Osteoblast (primary cell): ENCODE measurements at regions not wholly inside any gene's neighbourhood (a gene's known extent, or its start where the extent isn't known, plus 50 kb on each side); places are given as distances from the start of the nearest gene placed in this dataset.

Experiments used
- DNase-seq: peaks from one replicate; pipeline ENCODE4 v3.0.0; 2011; ENCODE audit warnings: low spot score, mixed read lengths; ENCODE audit not compliant: insufficient read length; ENCODE audit errors: missing footprints
- H2AFZ ChIP-seq: 2 replicates; pipeline ENCODE4 v1.6.0; 2011; ENCODE audit warnings: mild to moderate bottlenecking, low read length
- H3K27ac ChIP-seq: 2 replicates; pipeline ENCODE4 v1.5.1; 2011; ENCODE audit warnings: mild to moderate bottlenecking, low read depth, low read length, moderate library complexity
- H3K27me3 ChIP-seq: 2 replicates; pipeline ENCODE4 v1.6.0; 2012; ENCODE audit warnings: mild to moderate bottlenecking, control low read depth, inconsistent platforms, low read length, moderate library complexity; ENCODE audit not compliant: insufficient read depth
- H3K36me3 ChIP-seq: 2 replicates; pipeline ENCODE4 v1.5.1; 2011; ENCODE audit warnings: mild to moderate bottlenecking, low read length, control low read depth, moderate library complexity; ENCODE audit not compliant: insufficient read depth
- H3K4me1 ChIP-seq: 2 replicates; pipeline ENCODE4 v1.5.1; 2011; ENCODE audit warnings: mild to moderate bottlenecking, low read length, control low read depth, moderate library complexity; ENCODE audit not compliant: insufficient read depth
- H3K4me2 ChIP-seq: 2 replicates; pipeline ENCODE4 v1.6.0; 2011; ENCODE audit warnings: mild to moderate bottlenecking, low read length; ENCODE audit not compliant: insufficient read depth
- H3K4me3 ChIP-seq: fragments of 200-600 bp; sonication (generic); 3 replicates; pipeline ENCODE4 v1.5.1; 2012; ENCODE audit warnings: mild to moderate bottlenecking, low read length, inconsistent platforms; ENCODE audit not compliant: insufficient read depth
- H3K79me2 ChIP-seq: 2 replicates; pipeline ENCODE4 v1.6.0; 2012; ENCODE audit warnings: mild to moderate bottlenecking, low read length, control low read depth, inconsistent platforms; ENCODE audit not compliant: insufficient read depth
- H3K9me3 ChIP-seq: 2 replicates; pipeline ENCODE4 v1.5.1; 2011; ENCODE audit warnings: low read depth, low read length, control low read depth
- H4K20me1 ChIP-seq: 2 replicates; pipeline ENCODE4 v1.6.0; 2012; ENCODE audit warnings: mild to moderate bottlenecking, low read length, control low read depth; ENCODE audit not compliant: insufficient read depth
- TF ChIP-seq, protein P1 (sequence below): IDR thresholded peaks from 2 replicates; pipeline ENCODE4 v1.5.1; 2011; ENCODE audit warnings: mild to moderate bottlenecking, low read depth, low read length, moderate library complexity; ENCODE audit errors: extremely low read depth

DNA sequence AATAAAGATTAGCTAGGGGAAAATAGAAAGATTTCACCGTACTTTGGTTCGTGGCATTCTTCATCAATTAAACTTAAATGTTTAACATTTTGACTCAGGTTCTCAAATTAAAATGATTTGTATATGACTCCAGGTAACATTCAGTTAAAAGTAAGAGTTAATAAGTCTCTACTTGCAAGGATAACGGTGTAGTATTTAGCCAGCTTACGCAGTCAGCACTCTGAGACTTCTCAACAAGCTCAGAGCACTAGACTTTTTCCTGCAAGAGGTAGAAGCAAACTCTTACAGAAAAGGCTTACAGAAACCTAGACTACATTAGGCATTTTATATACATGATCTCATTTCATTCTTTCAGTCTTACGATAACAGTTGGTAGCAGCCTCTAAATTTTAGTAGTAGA is 96.4 kb upstream of the PPARGC1A start:
- Histone ChIP-seq H3K9me3 (no peaks in the 10 kb centered on the region), H3K27ac (no peak overlapping the region), H3K36me3 (no peaks in the 10 kb centered on the region), H2AFZ (no peak overlapping the region), H3K4me2 (no peak overlapping the region), H3K27me3 (no peaks in the 10 kb centered on the region), H3K4me1 (no peaks in the 10 kb centered on the region), H3K79me2 (no peaks in the 10 kb centered on the region), H3K4me3 (no peak overlapping the region), H4K20me1 (no peaks in the 10 kb centered on the region)
- DNase-seq = no peak
- TF ChIP-seq, protein P1, sequence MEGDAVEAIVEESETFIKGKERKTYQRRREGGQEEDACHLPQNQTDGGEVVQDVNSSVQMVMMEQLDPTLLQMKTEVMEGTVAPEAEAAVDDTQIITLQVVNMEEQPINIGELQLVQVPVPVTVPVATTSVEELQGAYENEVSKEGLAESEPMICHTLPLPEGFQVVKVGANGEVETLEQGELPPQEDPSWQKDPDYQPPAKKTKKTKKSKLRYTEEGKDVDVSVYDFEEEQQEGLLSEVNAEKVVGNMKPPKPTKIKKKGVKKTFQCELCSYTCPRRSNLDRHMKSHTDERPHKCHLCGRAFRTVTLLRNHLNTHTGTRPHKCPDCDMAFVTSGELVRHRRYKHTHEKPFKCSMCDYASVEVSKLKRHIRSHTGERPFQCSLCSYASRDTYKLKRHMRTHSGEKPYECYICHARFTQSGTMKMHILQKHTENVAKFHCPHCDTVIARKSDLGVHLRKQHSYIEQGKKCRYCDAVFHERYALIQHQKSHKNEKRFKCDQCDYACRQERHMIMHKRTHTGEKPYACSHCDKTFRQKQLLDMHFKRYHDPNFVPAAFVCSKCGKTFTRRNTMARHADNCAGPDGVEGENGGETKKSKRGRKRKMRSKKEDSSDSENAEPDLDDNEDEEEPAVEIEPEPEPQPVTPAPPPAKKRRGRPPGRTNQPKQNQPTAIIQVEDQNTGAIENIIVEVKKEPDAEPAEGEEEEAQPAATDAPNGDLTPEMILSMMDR = no peak

DNA sequence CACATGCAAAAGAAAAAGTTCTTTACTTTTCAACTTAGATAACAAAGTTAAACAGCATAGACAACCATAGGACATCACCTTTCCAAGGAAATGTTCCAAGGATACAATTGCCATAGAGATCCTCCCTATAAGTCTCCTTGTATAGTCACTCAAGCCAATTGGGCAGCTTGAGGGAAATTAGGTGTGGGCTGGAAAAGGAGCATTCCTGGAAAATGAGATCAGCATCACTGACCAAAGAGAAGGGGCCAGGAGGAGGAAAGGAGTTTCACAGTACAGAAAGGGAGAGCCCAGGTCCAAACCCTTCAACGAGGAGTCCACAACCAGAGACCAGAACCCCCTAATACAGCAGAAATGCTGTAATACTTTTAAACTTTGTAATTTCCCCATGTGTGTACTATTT is 91.5 kb upstream of the PPARGC1A start:
- Histone ChIP-seq H4K20me1 (no peaks in the 10 kb centered on the region), H3K4me1 (no peaks in the 10 kb centered on the region), H3K4me2 (no peak overlapping the region), H3K27ac (no peak overlapping the region), H3K79me2 (no peaks in the 10 kb centered on the region), H3K4me3 (no peak overlapping the region), H3K9me3 (no peaks in the 10 kb centered on the region), H3K27me3 (no peaks in the 10 kb centered on the region), H2AFZ (no peak overlapping the region), H3K36me3 (no peaks in the 10 kb centered on the region)
- TF ChIP-seq, protein P1 = no peak
- DNase-seq = no peak

DNA sequence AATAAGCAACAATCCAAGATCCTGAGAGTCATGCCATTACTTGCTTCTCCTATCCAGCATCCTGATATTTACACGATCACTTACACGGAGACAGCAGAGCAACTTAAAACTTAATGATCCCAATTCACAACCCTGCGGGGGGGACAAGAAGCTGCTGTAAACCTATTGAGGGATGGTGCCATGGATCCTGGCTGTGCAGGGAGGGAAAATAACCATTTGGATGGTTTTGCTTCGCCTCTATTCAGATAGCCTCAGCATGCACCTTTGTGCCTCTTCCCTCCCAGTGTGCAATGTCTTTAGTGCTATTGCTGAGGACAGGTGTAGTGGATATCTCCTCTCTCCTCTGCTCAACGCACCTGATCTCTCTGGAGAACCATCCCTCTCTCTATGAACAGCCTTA is 89.7 kb upstream of the PPARGC1A start:
- DNase-seq = no peak
- H3K4me1 ChIP-seq = no peaks in the 10 kb centered on the region
- TF ChIP-seq, protein P1 = no peak
- H3K9me3 ChIP-seq = no peaks in the 10 kb centered on the region
- H3K4me3 ChIP-seq = no peak overlapping the region
- no peak overlapping the region for H3K4me2 ChIP-seq
- no peaks in the 10 kb centered on the region for H3K36me3 ChIP-seq
- H3K27ac ChIP-seq = no peak overlapping the region
- no peak overlapping the region for H2AFZ ChIP-seq
- H3K79me2 ChIP-seq = no peaks in the 10 kb centered on the region
- H3K27me3 ChIP-seq = no peaks in the 10 kb centered on the region
- no peaks in the 10 kb centered on the region for H4K20me1 ChIP-seq

DNA sequence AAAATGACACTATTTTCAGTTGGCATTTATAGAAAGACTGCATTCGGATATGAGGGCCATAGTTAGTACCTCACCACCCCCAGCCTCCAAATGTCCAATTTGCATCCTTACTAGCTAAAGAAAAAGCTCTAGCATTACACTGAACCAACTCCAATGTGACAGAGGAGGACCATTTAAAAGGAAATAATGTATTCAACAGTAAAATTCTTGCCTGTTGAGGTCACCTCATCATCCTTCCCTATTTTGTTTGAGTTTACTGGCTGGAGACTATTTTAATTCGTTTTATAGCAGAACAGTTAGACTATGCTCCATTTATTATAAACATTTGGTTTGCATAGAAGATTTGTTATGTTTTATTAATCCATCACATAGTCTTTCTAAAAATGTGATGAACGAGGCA is 88.2 kb upstream of the PPARGC1A start:
- H3K4me1 ChIP-seq = no peaks in the 10 kb centered on the region
- H3K9me3 ChIP-seq = no peaks in the 10 kb centered on the region
- no peak for DNase-seq

More for the DNA sequence above, 88.2 kb upstream of the PPARGC1A start:
- Histone ChIP-seq H2AFZ (no peak overlapping the region), H3K27ac (no peak overlapping the region), H3K36me3 (no peaks in the 10 kb centered on the region), H3K27me3 (no peaks in the 10 kb centered on the region), H3K4me3 (no peak overlapping the region), H3K79me2 (no peaks in the 10 kb centered on the region), H3K4me2 (no peak overlapping the region), H4K20me1 (no peaks in the 10 kb centered on the region)
- TF ChIP-seq, protein P1 = no peak
